ENCODE measurements at regions not wholly inside any gene's neighbourhood (a gene's known extent, or its start where the extent isn't known, plus 50 kb on each side); places are given as distances from the start of the nearest gene placed in this dataset.

DNA sequence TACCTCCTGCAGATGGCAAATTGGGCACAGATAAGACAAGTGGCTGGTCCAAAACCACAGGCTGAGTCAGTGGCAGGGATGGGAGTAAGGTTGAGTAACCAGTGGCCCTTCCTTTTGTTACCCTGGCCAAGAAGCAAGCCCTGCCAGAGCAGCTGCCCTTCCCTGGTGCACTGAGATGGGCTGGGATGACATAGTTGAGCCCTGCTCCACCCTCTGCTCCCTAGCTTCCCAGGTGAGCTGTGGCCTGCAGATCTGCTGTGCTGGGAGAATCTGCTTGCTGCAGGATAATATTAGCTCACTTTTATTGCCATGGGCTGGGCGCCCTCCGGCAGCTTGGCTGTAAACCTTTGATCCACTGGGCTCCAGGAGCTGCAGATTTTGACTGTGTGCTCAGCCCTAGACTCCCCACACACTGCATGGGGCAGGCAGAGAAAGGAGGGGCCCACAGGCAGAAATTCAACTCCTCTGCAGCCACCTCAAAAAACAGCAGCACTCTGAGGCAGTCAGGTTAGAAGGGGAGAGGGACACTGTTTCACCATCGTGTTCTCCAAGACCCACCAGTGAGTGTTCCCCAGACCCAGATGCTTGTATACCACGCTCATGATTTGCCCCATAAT lies 101.8 kb downstream of the CBLN1 start:
- TF ChIP-seq, protein P1, sequence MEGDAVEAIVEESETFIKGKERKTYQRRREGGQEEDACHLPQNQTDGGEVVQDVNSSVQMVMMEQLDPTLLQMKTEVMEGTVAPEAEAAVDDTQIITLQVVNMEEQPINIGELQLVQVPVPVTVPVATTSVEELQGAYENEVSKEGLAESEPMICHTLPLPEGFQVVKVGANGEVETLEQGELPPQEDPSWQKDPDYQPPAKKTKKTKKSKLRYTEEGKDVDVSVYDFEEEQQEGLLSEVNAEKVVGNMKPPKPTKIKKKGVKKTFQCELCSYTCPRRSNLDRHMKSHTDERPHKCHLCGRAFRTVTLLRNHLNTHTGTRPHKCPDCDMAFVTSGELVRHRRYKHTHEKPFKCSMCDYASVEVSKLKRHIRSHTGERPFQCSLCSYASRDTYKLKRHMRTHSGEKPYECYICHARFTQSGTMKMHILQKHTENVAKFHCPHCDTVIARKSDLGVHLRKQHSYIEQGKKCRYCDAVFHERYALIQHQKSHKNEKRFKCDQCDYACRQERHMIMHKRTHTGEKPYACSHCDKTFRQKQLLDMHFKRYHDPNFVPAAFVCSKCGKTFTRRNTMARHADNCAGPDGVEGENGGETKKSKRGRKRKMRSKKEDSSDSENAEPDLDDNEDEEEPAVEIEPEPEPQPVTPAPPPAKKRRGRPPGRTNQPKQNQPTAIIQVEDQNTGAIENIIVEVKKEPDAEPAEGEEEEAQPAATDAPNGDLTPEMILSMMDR (IDR thresholded peaks at IDR 0.05; ENCODE audit: low read length): no peak
- no peak for TF ChIP-seq EZH2 (optimal IDR thresholded peaks at IDR 0.05; ENCODE audit: low read depth, low read length)
- TF ChIP-seq EZH2phosphoT487 (IDR thresholded peaks at IDR 0.05; ENCODE audit: low read length): no peak
